ENCODE measurements at regions not wholly inside any gene's neighbourhood (a gene's known extent, or its start where the extent isn't known, plus 50 kb on each side); places are given as distances from the start of the nearest gene placed in this dataset.

DNA sequence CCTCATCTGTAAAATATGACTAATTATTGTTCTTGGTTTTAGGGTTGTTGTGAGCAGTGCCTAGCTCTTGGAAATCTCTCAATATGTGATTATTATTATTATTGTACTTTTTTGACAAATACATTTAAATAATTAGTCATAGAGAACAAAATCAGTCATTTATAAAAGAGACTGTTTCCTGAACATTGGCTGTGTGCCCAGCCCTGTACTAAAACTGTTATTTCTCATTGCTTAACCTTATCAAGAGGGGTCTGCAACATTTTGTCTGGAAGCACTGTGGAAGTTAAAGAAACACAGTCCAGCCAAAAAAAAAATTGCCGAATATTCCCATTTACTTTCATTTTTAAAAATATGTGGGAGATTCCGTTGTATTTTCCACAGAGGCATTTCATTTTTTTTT lies 989.2 kb upstream of the SLIT2 start:
- 3% methylated on average over 2 of the region's 2 CpGs for WGBS (ENCODE audit: low lambda C conversion rate)
- intact Hi-C loops (cut with micrococcal nuclease; ENCODE audit: unreplicated experiment): no loop called here
- no peaks in the 10 kb centered on the region for H3K27me3 ChIP-seq (ENCODE audit: control insufficient read depth in 1 of 2, insufficient read depth in 2 of 2, low read length in 2 of 2)
- TF ChIP-seq, protein P1, sequence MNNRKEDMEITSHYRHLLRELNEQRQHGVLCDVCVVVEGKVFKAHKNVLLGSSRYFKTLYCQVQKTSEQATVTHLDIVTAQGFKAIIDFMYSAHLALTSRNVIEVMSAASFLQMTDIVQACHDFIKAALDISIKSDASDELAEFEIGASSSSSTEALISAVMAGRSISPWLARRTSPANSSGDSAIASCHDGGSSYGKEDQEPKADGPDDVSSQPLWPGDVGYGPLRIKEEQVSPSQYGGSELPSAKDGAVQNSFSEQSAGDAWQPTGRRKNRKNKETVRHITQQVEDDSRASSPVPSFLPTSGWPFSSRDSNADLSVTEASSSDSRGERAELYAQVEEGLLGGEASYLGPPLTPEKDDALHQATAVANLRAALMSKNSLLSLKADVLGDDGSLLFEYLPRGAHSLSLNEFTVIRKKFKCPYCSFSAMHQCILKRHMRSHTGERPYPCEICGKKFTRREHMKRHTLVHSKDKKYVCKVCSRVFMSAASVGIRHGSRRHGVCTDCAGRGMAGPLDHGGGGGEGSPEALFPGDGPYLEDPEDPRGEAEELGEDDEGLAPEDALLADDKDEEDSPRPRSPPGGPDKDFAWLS (CRISPR knock-in tag; IDR thresholded peaks at IDR 0.05; ENCODE audit: borderline replicate concordance): no peak
- TF ChIP-seq, protein P2, sequence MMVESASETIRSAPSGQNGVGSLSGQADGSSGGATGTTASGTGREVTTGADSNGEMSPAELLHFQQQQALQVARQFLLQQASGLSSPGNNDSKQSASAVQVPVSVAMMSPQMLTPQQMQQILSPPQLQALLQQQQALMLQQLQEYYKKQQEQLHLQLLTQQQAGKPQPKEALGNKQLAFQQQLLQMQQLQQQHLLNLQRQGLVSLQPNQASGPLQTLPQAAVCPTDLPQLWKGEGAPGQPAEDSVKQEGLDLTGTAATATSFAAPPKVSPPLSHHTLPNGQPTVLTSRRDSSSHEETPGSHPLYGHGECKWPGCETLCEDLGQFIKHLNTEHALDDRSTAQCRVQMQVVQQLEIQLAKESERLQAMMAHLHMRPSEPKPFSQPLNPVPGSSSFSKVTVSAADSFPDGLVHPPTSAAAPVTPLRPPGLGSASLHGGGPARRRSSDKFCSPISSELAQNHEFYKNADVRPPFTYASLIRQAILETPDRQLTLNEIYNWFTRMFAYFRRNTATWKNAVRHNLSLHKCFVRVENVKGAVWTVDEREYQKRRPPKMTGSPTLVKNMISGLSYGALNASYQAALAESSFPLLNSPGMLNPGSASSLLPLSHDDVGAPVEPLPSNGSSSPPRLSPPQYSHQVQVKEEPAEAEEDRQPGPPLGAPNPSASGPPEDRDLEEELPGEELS (CRISPR knock-in tag; IDR thresholded peaks at IDR 0.05): no peak
- TF ChIP-seq SRY (CRISPR knock-in tag; IDR thresholded peaks at IDR 0.05) (no peak), FOXA1 (IDR thresholded peaks at IDR 0.05) (no peak), FOXA1 (CRISPR knock-in tag; IDR thresholded peaks at IDR 0.05) (no peak), HNRNPUL1 (IDR thresholded peaks at IDR 0.05; ENCODE audit: low read depth, low read length) (no peak)
- TF ChIP-seq, protein P3, sequence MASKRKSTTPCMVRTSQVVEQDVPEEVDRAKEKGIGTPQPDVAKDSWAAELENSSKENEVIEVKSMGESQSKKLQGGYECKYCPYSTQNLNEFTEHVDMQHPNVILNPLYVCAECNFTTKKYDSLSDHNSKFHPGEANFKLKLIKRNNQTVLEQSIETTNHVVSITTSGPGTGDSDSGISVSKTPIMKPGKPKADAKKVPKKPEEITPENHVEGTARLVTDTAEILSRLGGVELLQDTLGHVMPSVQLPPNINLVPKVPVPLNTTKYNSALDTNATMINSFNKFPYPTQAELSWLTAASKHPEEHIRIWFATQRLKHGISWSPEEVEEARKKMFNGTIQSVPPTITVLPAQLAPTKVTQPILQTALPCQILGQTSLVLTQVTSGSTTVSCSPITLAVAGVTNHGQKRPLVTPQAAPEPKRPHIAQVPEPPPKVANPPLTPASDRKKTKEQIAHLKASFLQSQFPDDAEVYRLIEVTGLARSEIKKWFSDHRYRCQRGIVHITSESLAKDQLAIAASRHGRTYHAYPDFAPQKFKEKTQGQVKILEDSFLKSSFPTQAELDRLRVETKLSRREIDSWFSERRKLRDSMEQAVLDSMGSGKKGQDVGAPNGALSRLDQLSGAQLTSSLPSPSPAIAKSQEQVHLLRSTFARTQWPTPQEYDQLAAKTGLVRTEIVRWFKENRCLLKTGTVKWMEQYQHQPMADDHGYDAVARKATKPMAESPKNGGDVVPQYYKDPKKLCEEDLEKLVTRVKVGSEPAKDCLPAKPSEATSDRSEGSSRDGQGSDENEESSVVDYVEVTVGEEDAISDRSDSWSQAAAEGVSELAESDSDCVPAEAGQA (IDR thresholded peaks at IDR 0.05; ENCODE audit: low read depth): no peak
- TF ChIP-seq, protein P3 (CRISPR knock-in tag; IDR thresholded peaks at IDR 0.05; ENCODE audit: borderline replicate concordance): no peak
- in situ Hi-C loops (cut with HindIII; ENCODE audit: extremely low pct_ligation_motif_present, low pct_unique_long_range_greater_than_20kb): no loop called here
- POLR2A ChIA-PET: no interaction called here
- H3K9ac ChIP-seq (ENCODE audit: insufficient read depth, low read depth, low read length): no peak overlapping the region
- no peaks in the 10 kb centered on the region for H3K36me3 ChIP-seq (replicated peaks in 1 of 2; ENCODE audit: control insufficient read depth in 1 of 2, insufficient read depth in 2 of 2, low read length in 2 of 2)
- no peaks in the 10 kb centered on the region for H4K20me1 ChIP-seq (ENCODE audit: insufficient read depth, low read length)
- ATAC-seq: no peak
- DNase-seq (ENCODE audit: low spot score): no peak
- FAIRE-seq: no peak
- CTCF ChIA-PET (ENCODE audit: low intra/inter-chr PET ratio, low total read pairs): no interaction called here
- no TSS peak for BruUV-seq (replicated peaks)
- no peaks in the 10 kb centered on the region for H3K79me2 ChIP-seq (ENCODE audit: insufficient read depth, low read length)
- H3K4me2 ChIP-seq (ENCODE audit: low read depth, low read length): no peak overlapping the region
- H3K27ac ChIP-seq (ENCODE audit: extremely low read length, insufficient read depth, low read length): no peak overlapping the region
- H2AFZ ChIP-seq (ENCODE audit: low read length): no peak overlapping the region
- H3K4me1 ChIP-seq (ENCODE audit: insufficient read depth, low read length): no peaks in the 10 kb centered on the region
- no peak overlapping the region for H3K4me3 ChIP-seq (replicated peaks in 1 of 3; ENCODE audit: insufficient read depth in 1 of 3, low read depth in 2 of 3, low read length in 3 of 3)
- peaks cover 92% of the 10 kb centered on the region for H3K9me3 ChIP-seq (ENCODE audit: low read length)

Measured in HepG2 (cell line).